Neural progenitor cell (in vitro differentiated cells): ENCODE measurements at regions not wholly inside any gene's neighbourhood (a gene's known extent, or its start where the extent isn't known, plus 50 kb on each side); places are given as distances from the start of the nearest gene placed in this dataset.

Experiments used
- DNase-seq: peaks from one replicate; pipeline ENCODE4 v3.0.0-alpha.2; 2016; ENCODE audit warnings: low spot score
- H2AFZ ChIP-seq: fragments of 200-600 bp; sonication (generic); replicated peaks from 2 replicates; pipeline ENCODE4 v1.6.1; 2016; ENCODE audit warnings: antibody characterized with exemption
- H3F3A ChIP-seq: fragments of 200-600 bp; sonication (generic); 2 replicates; pipeline ENCODE4 v1.6.1; 2016; ENCODE audit warnings: antibody characterized with exemption, low read depth
- H3K27ac ChIP-seq: fragments of 200-600 bp; sonication (generic); 2 replicates; pipeline ENCODE4 v1.5.1; 2016; ENCODE audit warnings: mild to moderate bottlenecking
- H3K27me3 ChIP-seq: fragments of 200-600 bp; sonication (generic); 2 replicates; pipeline ENCODE4 v1.6.1; 2016; ENCODE audit warnings: mild to moderate bottlenecking, moderate library complexity
- H3K36me3 ChIP-seq: fragments of 200-600 bp; sonication (generic); 2 replicates; pipeline ENCODE4 v1.5.1; 2016
- H3K4me1 ChIP-seq: fragments of 200-600 bp; sonication (generic); 2 replicates; pipeline ENCODE4 v1.6.1; 2016; ENCODE audit warnings: mixed run types
- H3K4me2 ChIP-seq: fragments of 200-600 bp; sonication (generic); 2 replicates; pipeline ENCODE4 v1.6.1; 2016
- H3K4me3 ChIP-seq: fragments of 200-600 bp; sonication (generic); 2 replicates; pipeline ENCODE4 v1.5.1; 2016
- H3K79me2 ChIP-seq: fragments of 200-600 bp; sonication (generic); 2 replicates; pipeline ENCODE4 v1.6.1; 2016; ENCODE audit warnings: low read depth
- H3K9ac ChIP-seq: fragments of 200-600 bp; sonication (generic); 2 replicates; pipeline ENCODE4 v1.6.1; 2016
- H3K9me3 ChIP-seq: fragments of 200-600 bp; sonication (generic); 2 replicates; pipeline ENCODE4 v1.5.1; 2016; ENCODE audit warnings: low read depth
- H4K20me1 ChIP-seq: fragments of 200-600 bp; sonication (generic); 2 replicates; pipeline ENCODE4 v1.6.1; 2016; ENCODE audit warnings: low read depth
- H3K27ac Mint-ChIP-seq: 3 replicates; pipeline ENCODE4 v1.8.0; 2021; ENCODE audit warnings: mixed read lengths
- H3K27me3 Mint-ChIP-seq: 2 replicates; pipeline ENCODE4 v1.8.0; 2022; ENCODE audit warnings: low read depth, mild to moderate bottlenecking, inconsistent platforms, moderate library complexity, mixed read lengths; ENCODE audit not compliant: insufficient read depth
- H3K36me3 Mint-ChIP-seq: 3 replicates; pipeline ENCODE4 v1.8.0; 2021; ENCODE audit warnings: mixed read lengths
- H3K4me1 Mint-ChIP-seq: 3 replicates; pipeline ENCODE4 v1.8.0; 2021; ENCODE audit warnings: mixed read lengths
- H3K4me3 Mint-ChIP-seq: 3 replicates; pipeline ENCODE4 v1.8.0; 2021; ENCODE audit warnings: mild to moderate bottlenecking, moderate library complexity, mixed read lengths
- H3K9me3 Mint-ChIP-seq: 3 replicates; pipeline ENCODE4 v1.8.0; 2020; ENCODE audit warnings: mixed read lengths
- CTCF ChIP-seq: fragments of 200-600 bp; sonication (generic); IDR thresholded peaks from 2 replicates; pipeline ENCODE4 v1.5.1; 2017; ENCODE audit warnings: antibody characterized with exemption, mild to moderate bottlenecking
- EZH2 ChIP-seq: fragments of 200-600 bp; sonication (generic); IDR thresholded peaks from 2 replicates; pipeline ENCODE4 v1.6.1; 2017; ENCODE audit warnings: antibody characterized with exemption, mild to moderate bottlenecking, moderate library complexity
- EZH2phosphoT487 ChIP-seq: fragments of 200-600 bp; sonication (generic); IDR thresholded peaks from 2 replicates; pipeline ENCODE4 v1.6.1; 2017; ENCODE audit warnings: antibody characterized with exemption

GRCh38 chr4:133720001-133720400 lies 481.6 kb downstream of the PABPC4L start:
- Histone ChIP-seq H3K9me3 (no peaks in the 10 kb centered on the region), H2AFZ (no peak overlapping the region), H3K27ac (no peak overlapping the region), H3K4me3 (no peak overlapping the region), H3K79me2 (no peaks in the 10 kb centered on the region), H3K9ac (no peak overlapping the region), H4K20me1 (no peaks in the 10 kb centered on the region), H3K36me3 (no peaks in the 10 kb centered on the region), H3K4me2 (no peak overlapping the region), H3K27me3 (no peaks in the 10 kb centered on the region), H3K4me1 (no peaks in the 10 kb centered on the region), H3F3A (no peaks in the 10 kb centered on the region)
- Mint-ChIP-seq H3K27me3 (no peaks in the 10 kb centered on the region), H3K4me3 (no peak overlapping the region), H3K4me1 (no peaks in the 10 kb centered on the region), H3K36me3 (no peaks in the 10 kb centered on the region), H3K9me3 (no peaks in the 10 kb centered on the region), H3K27ac (no peak overlapping the region)
- DNase-seq = no peak
- no peak for TF ChIP-seq CTCF
- no peak for TF ChIP-seq EZH2phosphoT487
- no peak for TF ChIP-seq EZH2

- no peaks in the 10 kb centered on the region for H3K9me3 ChIP-seq
- H3K27me3 Mint-ChIP-seq = no peaks in the 10 kb centered on the region
- H3K4me1 Mint-ChIP-seq = no peaks in the 10 kb centered on the region
- H3K4me3 Mint-ChIP-seq = no peak overlapping the region
- no peaks in the 10 kb centered on the region for H3F3A ChIP-seq
- TF ChIP-seq EZH2 (no peak), CTCF (no peak), EZH2phosphoT487 (no peak)
- no peak overlapping the region for H3K27ac ChIP-seq
- H2AFZ ChIP-seq = no peak overlapping the region
- no peak overlapping the region for H3K27ac Mint-ChIP-seq
- H3K36me3 ChIP-seq = no peaks in the 10 kb centered on the region
- H3K9ac ChIP-seq = no peak overlapping the region
- no peak overlapping the region for H3K4me3 ChIP-seq
- H3K4me1 ChIP-seq = no peaks in the 10 kb centered on the region
- no peaks in the 10 kb centered on the region for H3K9me3 Mint-ChIP-seq
- DNase-seq = no peak
- no peaks in the 10 kb centered on the region for H3K36me3 Mint-ChIP-seq
- H3K27me3 ChIP-seq = no peaks in the 10 kb centered on the region
- no peak overlapping the region for H3K4me2 ChIP-seq
- no peaks in the 10 kb centered on the region for H4K20me1 ChIP-seq
- H3K79me2 ChIP-seq = no peaks in the 10 kb centered on the region
Measured at GRCh38 chr4:133719098-133719497, 482.5 kb downstream of the PABPC4L start.

GRCh38 chr4:133714211-133714610 lies 487.4 kb downstream of the PABPC4L start:
- H3K9me3 Mint-ChIP-seq = no peaks in the 10 kb centered on the region
- no peaks in the 10 kb centered on the region for H3K27me3 ChIP-seq
- no peaks in the 10 kb centered on the region for H3F3A ChIP-seq
- no peaks in the 10 kb centered on the region for H3K79me2 ChIP-seq
- no peaks in the 10 kb centered on the region for H3K36me3 ChIP-seq
- no peaks in the 10 kb centered on the region for H4K20me1 ChIP-seq
- H3K4me2 ChIP-seq = no peak overlapping the region
- no peaks in the 10 kb centered on the region for H3K27me3 Mint-ChIP-seq
- no peaks in the 10 kb centered on the region for H3K36me3 Mint-ChIP-seq
- no peak overlapping the region for H3K4me3 ChIP-seq
- H3K27ac ChIP-seq = no peak overlapping the region
- DNase-seq = no peak
- TF ChIP-seq CTCF = no peak
- TF ChIP-seq EZH2phosphoT487 = no peak
- TF ChIP-seq EZH2 = no peak
- no peak overlapping the region for H3K27ac Mint-ChIP-seq
- H3K9ac ChIP-seq = no peak overlapping the region
- H3K9me3 ChIP-seq = no peaks in the 10 kb centered on the region
- H3K4me1 Mint-ChIP-seq = no peaks in the 10 kb centered on the region
- H3K4me1 ChIP-seq = no peaks in the 10 kb centered on the region
- H3K4me3 Mint-ChIP-seq = no peak overlapping the region
- no peak overlapping the region for H2AFZ ChIP-seq

GRCh38 chr4:133713340-133713739 lies 488.2 kb downstream of the PABPC4L start:
- H3K4me2 ChIP-seq = no peak overlapping the region
- Mint-ChIP-seq H3K27me3 (no peaks in the 10 kb centered on the region), H3K36me3 (no peaks in the 10 kb centered on the region), H3K4me1 (no peaks in the 10 kb centered on the region), H3K4me3 (no peak overlapping the region), H3K9me3 (no peaks in the 10 kb centered on the region), H3K27ac (no peak overlapping the region)
- no peak overlapping the region for H3K4me3 ChIP-seq
- no peak for TF ChIP-seq EZH2phosphoT487
- TF ChIP-seq EZH2 = no peak
- TF ChIP-seq CTCF = no peak
- no peak overlapping the region for H3K9ac ChIP-seq
- DNase-seq = no peak
- H3K27ac ChIP-seq = no peak overlapping the region
- no peak overlapping the region for H2AFZ ChIP-seq
- no peaks in the 10 kb centered on the region for H3K36me3 ChIP-seq
- no peaks in the 10 kb centered on the region for H4K20me1 ChIP-seq
- H3K4me1 ChIP-seq = no peaks in the 10 kb centered on the region
- no peaks in the 10 kb centered on the region for H3K27me3 ChIP-seq
- H3K79me2 ChIP-seq = no peaks in the 10 kb centered on the region
- no peaks in the 10 kb centered on the region for H3K9me3 ChIP-seq
- no peaks in the 10 kb centered on the region for H3F3A ChIP-seq
